SK-N-SH treated with all-trans-retinoic acid at 6 μM for 48 hours (cell line): ENCODE measurements at regions not wholly inside any gene's neighbourhood (a gene's known extent, or its start where the extent isn't known, plus 50 kb on each side); places are given as distances from the start of the nearest gene placed in this dataset.

Experiments used
- ATAC-seq: fragments of 200-7000 bp; cut with Tn5 transposase; 3 replicates; pipeline ENCODE4 v1.9.1; 2020; ENCODE audit warnings: mild to moderate bottlenecking, moderate library complexity
- ARNTL ChIP-seq: fragments of 450-650 bp; formaldehyde crosslinking; IDR thresholded peaks from 2 replicates; pipeline ENCODE4 v1.5.0; 2020; ENCODE audit warnings: low read depth, mild to moderate bottlenecking, moderate library complexity, borderline replicate concordance
- BACH2 ChIP-seq: fragments of 250-450 bp; sonication (Bioruptor Pico); IDR thresholded peaks from 2 replicates; pipeline ENCODE4 v1.9.0; 2021; ENCODE audit warnings: mild to moderate bottlenecking, borderline replicate concordance
- CSDC2 ChIP-seq: fragments of 250-450 bp; sonication (Bioruptor Pico); IDR thresholded peaks from 2 replicates; pipeline ENCODE4 v1.5.0; 2020; ENCODE audit warnings: mild to moderate bottlenecking, moderate library complexity
- ESRRG ChIP-seq: fragments of 250-450 bp; sonication (Bioruptor Pico); IDR thresholded peaks from 2 replicates; pipeline ENCODE4 v1.6.1; 2021; ENCODE audit warnings: mild to moderate bottlenecking
- GLIS3 ChIP-seq: fragments of 250-450 bp; sonication (Bioruptor Pico); IDR thresholded peaks from 2 replicates; pipeline ENCODE4 v1.5.0; 2020; ENCODE audit warnings: mild to moderate bottlenecking, moderate library complexity
- OSR1 ChIP-seq: fragments of 250-450 bp; sonication (Bioruptor Pico); IDR thresholded peaks from 2 replicates; pipeline ENCODE4 v1.8.0; 2022; ENCODE audit warnings: moderate library complexity, mild to moderate bottlenecking, inconsistent platforms
- PPARA ChIP-seq: fragments of 250-450 bp; sonication (Bioruptor Pico); IDR thresholded peaks from 2 replicates; pipeline ENCODE4 v1.5.0; 2020; ENCODE audit warnings: mild to moderate bottlenecking, borderline replicate concordance
- RARB ChIP-seq: fragments of 250-450 bp; sonication (Bioruptor Pico); IDR thresholded peaks from 2 replicates; pipeline ENCODE4 v1.8.0; 2021; ENCODE audit warnings: mild to moderate bottlenecking, moderate library complexity
- SNAI2 ChIP-seq: fragments of 250-450 bp; sonication (Bioruptor Pico); IDR thresholded peaks from 2 replicates; pipeline ENCODE4 v1.5.0; 2020; ENCODE audit warnings: mild to moderate bottlenecking, moderate library complexity
- TCF4 ChIP-seq: fragments of 250-450 bp; sonication (Bioruptor Pico); IDR thresholded peaks from 2 replicates; pipeline ENCODE4 v1.8.0; 2021; ENCODE audit warnings: mild to moderate bottlenecking, moderate library complexity, borderline replicate concordance
- TOX ChIP-seq: fragments of 250-450 bp; sonication (Bioruptor Pico); IDR thresholded peaks from 2 replicates; pipeline ENCODE4 v1.8.0; 2021; ENCODE audit warnings: mild to moderate bottlenecking, moderate library complexity, borderline replicate concordance
- ZFP30 ChIP-seq: fragments of 450-650 bp; formaldehyde crosslinking; IDR thresholded peaks from 2 replicates; pipeline ENCODE4 v1.5.0; 2022; ENCODE audit warnings: mild to moderate bottlenecking, moderate library complexity
- ZNF565 ChIP-seq: fragments of 450-650 bp; formaldehyde crosslinking; conservative IDR thresholded peaks from 2 replicates; pipeline ENCODE4 v1.5.0; 2020; ENCODE audit warnings: low read depth, mild to moderate bottlenecking, moderate library complexity
- ZNF70 ChIP-seq: fragments of 450-650 bp; formaldehyde crosslinking; IDR thresholded peaks from 2 replicates; pipeline ENCODE4 v1.5.0; 2020; ENCODE audit warnings: mild to moderate bottlenecking, moderate library complexity
- ZNF8 ChIP-seq: fragments of 450-650 bp; formaldehyde crosslinking; IDR thresholded peaks from 2 replicates; pipeline ENCODE4 v1.5.0; 2020; ENCODE audit warnings: mild to moderate bottlenecking, moderate library complexity
- TF ChIP-seq, protein P1 (sequence below): fragments of 250-450 bp; sonication (Bioruptor Pico); IDR thresholded peaks from 2 replicates; pipeline ENCODE4 v1.5.1; 2021; ENCODE audit warnings: mild to moderate bottlenecking, moderate library complexity
- TF ChIP-seq, protein P2 (sequence below): fragments of 250-450 bp; sonication (Bioruptor Pico); IDR thresholded peaks from 2 replicates; pipeline ENCODE4 v1.5.1; 2020; ENCODE audit warnings: low read depth, mild to moderate bottlenecking, moderate library complexity
- TF ChIP-seq, protein P3 (sequence below): fragments of 250-450 bp; sonication (Bioruptor Pico); IDR thresholded peaks from 2 replicates; pipeline ENCODE4 v1.8.0; 2020; ENCODE audit warnings: mild to moderate bottlenecking, moderate library complexity, borderline replicate concordance
- TF ChIP-seq, protein P4 (sequence below): fragments of 250-450 bp; sonication (Bioruptor Pico); IDR thresholded peaks from 2 replicates; pipeline ENCODE4 v1.5.0; 2020; ENCODE audit warnings: mild to moderate bottlenecking, moderate library complexity

DNA sequence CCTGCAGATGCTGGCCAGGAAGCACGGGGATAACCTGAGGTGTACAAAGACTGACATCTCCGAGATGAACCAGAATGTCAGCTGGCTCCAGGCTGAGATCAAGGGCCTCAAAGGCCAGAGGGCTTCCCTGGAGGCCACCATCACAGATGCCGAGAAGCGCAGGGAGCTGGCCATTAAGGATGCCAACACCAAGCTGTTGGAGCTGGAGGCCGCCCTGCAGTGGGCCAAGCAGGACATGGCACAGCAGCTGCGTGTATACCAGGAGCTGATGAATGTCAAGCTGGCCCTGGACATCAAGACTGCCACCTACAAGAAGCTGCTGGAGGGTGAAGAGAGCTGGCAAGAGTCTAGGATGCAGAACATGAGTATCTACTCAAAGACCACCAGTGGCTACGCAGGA is 380.0 kb upstream of the USP15 start:
- TF ChIP-seq TOX (CRISPR knock-in tag) = no peak
- TF ChIP-seq SNAI2 (CRISPR knock-in tag) = no peak
- TF ChIP-seq RARB = no peak
- TF ChIP-seq, protein P1, sequence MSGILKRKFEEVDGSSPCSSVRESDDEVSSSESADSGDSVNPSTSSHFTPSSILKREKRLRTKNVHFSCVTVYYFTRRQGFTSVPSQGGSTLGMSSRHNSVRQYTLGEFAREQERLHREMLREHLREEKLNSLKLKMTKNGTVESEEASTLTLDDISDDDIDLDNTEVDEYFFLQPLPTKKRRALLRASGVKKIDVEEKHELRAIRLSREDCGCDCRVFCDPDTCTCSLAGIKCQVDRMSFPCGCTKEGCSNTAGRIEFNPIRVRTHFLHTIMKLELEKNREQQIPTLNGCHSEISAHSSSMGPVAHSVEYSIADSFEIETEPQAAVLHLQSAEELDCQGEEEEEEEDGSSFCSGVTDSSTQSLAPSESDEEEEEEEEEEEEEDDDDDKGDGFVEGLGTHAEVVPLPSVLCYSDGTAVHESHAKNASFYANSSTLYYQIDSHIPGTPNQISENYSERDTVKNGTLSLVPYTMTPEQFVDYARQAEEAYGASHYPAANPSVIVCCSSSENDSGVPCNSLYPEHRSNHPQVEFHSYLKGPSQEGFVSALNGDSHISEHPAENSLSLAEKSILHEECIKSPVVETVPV = no peak
- no peak for TF ChIP-seq ARNTL
- no peak for TF ChIP-seq ZNF70 (CRISPR knock-in tag)
- no peak for TF ChIP-seq ZFP30 (CRISPR knock-in tag)
- no peak for TF ChIP-seq GLIS3 (CRISPR knock-in tag)
- no peak for TF ChIP-seq PPARA (CRISPR knock-in tag)
- TF ChIP-seq, protein P2, sequence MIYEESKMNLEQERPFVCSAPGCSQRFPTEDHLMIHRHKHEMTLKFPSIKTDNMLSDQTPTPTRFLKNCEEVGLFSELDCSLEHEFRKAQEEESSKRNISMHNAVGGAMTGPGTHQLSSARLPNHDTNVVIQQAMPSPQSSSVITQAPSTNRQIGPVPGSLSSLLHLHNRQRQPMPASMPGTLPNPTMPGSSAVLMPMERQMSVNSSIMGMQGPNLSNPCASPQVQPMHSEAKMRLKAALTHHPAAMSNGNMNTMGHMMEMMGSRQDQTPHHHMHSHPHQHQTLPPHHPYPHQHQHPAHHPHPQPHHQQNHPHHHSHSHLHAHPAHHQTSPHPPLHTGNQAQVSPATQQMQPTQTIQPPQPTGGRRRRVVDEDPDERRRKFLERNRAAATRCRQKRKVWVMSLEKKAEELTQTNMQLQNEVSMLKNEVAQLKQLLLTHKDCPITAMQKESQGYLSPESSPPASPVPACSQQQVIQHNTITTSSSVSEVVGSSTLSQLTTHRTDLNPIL = no peak
- TF ChIP-seq TCF4 (CRISPR knock-in tag) = no peak
- no peak for TF ChIP-seq ZNF565 (CRISPR knock-in tag)
- no peak for TF ChIP-seq ZNF8
- ATAC-seq = no peak

DNA sequence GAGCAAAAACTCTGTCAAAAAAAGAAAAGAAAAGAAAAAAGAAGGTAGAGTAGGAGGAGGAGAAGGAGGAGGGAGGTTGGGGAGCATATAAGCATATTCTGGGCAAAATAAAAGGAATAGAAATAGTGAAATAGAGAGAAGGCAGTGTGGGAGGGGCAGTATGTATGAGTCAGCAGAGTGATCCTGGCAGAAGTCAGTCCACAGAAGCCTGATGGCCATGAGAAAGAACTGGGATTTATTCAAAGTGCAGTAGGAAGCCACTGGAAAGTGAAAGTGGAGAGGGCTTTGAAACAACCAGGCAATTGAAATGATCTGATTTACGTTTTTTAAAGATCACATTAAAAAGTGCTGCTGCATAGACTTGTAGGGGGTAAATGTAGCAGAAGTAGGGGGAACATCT is 368.6 kb upstream of the USP15 start:
- TF ChIP-seq, protein P1 = no peak
- TF ChIP-seq BACH2 (no peak), CSDC2 (CRISPR knock-in tag) (no peak), ZNF70 (CRISPR knock-in tag) (no peak), OSR1 (no peak), SNAI2 (CRISPR knock-in tag) (no peak), ZNF8 (no peak), TCF4 (CRISPR knock-in tag) (no peak), ZNF565 (CRISPR knock-in tag) (no peak), ESRRG (CRISPR knock-in tag) (no peak)
- TF ChIP-seq, protein P2 = no peak
- TF ChIP-seq, protein P3, sequence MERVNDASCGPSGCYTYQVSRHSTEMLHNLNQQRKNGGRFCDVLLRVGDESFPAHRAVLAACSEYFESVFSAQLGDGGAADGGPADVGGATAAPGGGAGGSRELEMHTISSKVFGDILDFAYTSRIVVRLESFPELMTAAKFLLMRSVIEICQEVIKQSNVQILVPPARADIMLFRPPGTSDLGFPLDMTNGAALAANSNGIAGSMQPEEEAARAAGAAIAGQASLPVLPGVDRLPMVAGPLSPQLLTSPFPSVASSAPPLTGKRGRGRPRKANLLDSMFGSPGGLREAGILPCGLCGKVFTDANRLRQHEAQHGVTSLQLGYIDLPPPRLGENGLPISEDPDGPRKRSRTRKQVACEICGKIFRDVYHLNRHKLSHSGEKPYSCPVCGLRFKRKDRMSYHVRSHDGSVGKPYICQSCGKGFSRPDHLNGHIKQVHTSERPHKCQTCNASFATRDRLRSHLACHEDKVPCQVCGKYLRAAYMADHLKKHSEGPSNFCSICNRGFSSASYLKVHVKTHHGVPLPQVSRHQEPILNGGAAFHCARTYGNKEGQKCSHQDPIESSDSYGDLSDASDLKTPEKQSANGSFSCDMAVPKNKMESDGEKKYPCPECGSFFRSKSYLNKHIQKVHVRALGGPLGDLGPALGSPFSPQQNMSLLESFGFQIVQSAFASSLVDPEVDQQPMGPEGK = no peak
- ATAC-seq = no peak

DNA sequence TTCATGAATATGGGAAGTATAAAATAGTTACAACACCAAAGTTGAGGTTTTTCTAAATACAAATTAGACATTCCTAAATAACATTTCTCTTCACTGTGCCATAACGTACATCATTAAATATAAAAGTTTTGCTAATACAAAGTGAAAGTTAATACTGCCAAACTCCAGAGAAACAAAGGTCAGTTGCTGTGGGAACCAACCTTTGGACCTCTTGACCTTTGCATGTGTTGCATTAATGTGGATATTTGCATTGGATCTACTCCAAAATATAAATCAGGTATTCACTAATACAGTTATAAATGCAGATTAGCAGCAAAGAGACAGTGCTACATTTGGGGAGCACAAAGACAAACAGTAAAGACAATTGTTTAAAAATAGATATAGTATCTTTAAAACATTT is 366.0 kb upstream of the USP15 start:
- ATAC-seq = no peak
- TF ChIP-seq, protein P2 = no peak
- TF ChIP-seq, protein P4, sequence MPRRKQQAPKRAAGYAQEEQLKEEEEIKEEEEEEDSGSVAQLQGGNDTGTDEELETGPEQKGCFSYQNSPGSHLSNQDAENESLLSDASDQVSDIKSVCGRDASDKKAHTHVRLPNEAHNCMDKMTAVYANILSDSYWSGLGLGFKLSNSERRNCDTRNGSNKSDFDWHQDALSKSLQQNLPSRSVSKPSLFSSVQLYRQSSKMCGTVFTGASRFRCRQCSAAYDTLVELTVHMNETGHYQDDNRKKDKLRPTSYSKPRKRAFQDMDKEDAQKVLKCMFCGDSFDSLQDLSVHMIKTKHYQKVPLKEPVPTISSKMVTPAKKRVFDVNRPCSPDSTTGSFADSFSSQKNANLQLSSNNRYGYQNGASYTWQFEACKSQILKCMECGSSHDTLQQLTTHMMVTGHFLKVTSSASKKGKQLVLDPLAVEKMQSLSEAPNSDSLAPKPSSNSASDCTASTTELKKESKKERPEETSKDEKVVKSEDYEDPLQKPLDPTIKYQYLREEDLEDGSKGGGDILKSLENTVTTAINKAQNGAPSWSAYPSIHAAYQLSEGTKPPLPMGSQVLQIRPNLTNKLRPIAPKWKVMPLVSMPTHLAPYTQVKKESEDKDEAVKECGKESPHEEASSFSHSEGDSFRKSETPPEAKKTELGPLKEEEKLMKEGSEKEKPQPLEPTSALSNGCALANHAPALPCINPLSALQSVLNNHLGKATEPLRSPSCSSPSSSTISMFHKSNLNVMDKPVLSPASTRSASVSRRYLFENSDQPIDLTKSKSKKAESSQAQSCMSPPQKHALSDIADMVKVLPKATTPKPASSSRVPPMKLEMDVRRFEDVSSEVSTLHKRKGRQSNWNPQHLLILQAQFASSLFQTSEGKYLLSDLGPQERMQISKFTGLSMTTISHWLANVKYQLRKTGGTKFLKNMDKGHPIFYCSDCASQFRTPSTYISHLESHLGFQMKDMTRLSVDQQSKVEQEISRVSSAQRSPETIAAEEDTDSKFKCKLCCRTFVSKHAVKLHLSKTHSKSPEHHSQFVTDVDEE = no peak
- TF ChIP-seq OSR1 (no peak), ZNF8 (no peak), GLIS3 (CRISPR knock-in tag) (no peak)
- TF ChIP-seq, protein P1 = no peak
- TF ChIP-seq, all 23 proteins: peak for 0
